ENCODE measurements at regions not wholly inside any gene's neighbourhood (a gene's known extent, or its start where the extent isn't known, plus 50 kb on each side); places are given as distances from the start of the nearest gene placed in this dataset.

- Histone ChIP-seq H4K8ac (ENCODE audit: low read length) (no peak overlapping the region), H3K36me3 (ENCODE audit: control insufficient read depth in 1 of 2, insufficient read depth in 2 of 2, low read depth in 1 of 2, low read length in 2 of 2) (no peaks in the 10 kb centered on the region), H3K4me2 (ENCODE audit: low read length, poor library complexity, severe bottlenecking) (no peak overlapping the region), H3K27me3 (ENCODE audit: control insufficient read depth in 1 of 2, insufficient read depth in 1 of 2, low read length in 2 of 2) (peaks cover 0 to 18% of the 10 kb centered on the region in 2 experiments), H3K79me1 (replicated peaks; ENCODE audit: low read length, poor library complexity, severe bottlenecking) (no peaks in the 10 kb centered on the region), H2AFZ (ENCODE audit: low read depth, low read length) (no peak overlapping the region), H3K4ac (ENCODE audit: low read depth in 1 of 2, low read length in 2 of 2) (no peak overlapping the region), H2BK15ac (ENCODE audit: low read depth, poor library complexity, severe bottlenecking) (no peak overlapping the region), H3K23ac (ENCODE audit: low read length in 2 of 2) (no peak overlapping the region), H2BK12ac (ENCODE audit: low read length in 2 of 2) (no peak overlapping the region), H3K18ac (ENCODE audit: low read depth in 1 of 2, low read length in 2 of 2) (no peak overlapping the region), H3K9ac (ENCODE audit: low read length) (no peak overlapping the region), H3K4me3 (ENCODE audit: insufficient read depth in 1 of 2, low read depth in 1 of 2, low read length in 2 of 2) (no peak overlapping the region), H3K9me3 (ENCODE audit: control insufficient read depth, low read length) (no peaks in the 10 kb centered on the region), H4K91ac (ENCODE audit: low read length) (no peak overlapping the region), H3K27ac (ENCODE audit: low read length, poor library complexity, severe bottlenecking) (no peak overlapping the region), H3K14ac (ENCODE audit: low read length in 2 of 2) (no peak overlapping the region), H2BK120ac (ENCODE audit: low read depth, low read length) (no peak overlapping the region), H3K4me1 (ENCODE audit: control insufficient read depth, insufficient read depth, low read depth, low read length) (no peaks in the 10 kb centered on the region), H2AK5ac (ENCODE audit: low read length, severe bottlenecking) (no peak overlapping the region), H2BK5ac (ENCODE audit: low read depth, low read length, poor library complexity, severe bottlenecking) (no peak overlapping the region)
- DNase-seq: no peak
- 87% methylated on average over 6 of the region's 6 CpGs for WGBS
These were observed 85.6 kb downstream of the OLFM1 start for GRCh38 chr9:135173066-135173465.

- no peak overlapping the region for H3K4me2 ChIP-seq (ENCODE audit: low read length, poor library complexity, severe bottlenecking)
- H3K9me3 ChIP-seq (ENCODE audit: control insufficient read depth, low read length): no peaks in the 10 kb centered on the region
- peaks cover 0 to 22% of the 10 kb centered on the region in 2 experiments for H3K27me3 ChIP-seq (ENCODE audit: control insufficient read depth in 1 of 2, insufficient read depth in 1 of 2, low read length in 2 of 2)
- no peak overlapping the region for H4K8ac ChIP-seq (ENCODE audit: low read length)
- no peak overlapping the region for H3K4ac ChIP-seq (ENCODE audit: low read depth in 1 of 2, low read length in 2 of 2)
- 71% methylated on average over 6 of the region's 6 CpGs for WGBS
- H3K4me1 ChIP-seq (ENCODE audit: control insufficient read depth, insufficient read depth, low read depth, low read length): no peaks in the 10 kb centered on the region
- no peak overlapping the region for H2BK5ac ChIP-seq (ENCODE audit: low read depth, low read length, poor library complexity, severe bottlenecking)
- H3K27ac ChIP-seq (ENCODE audit: low read length, poor library complexity, severe bottlenecking): no peak overlapping the region
- no peaks in the 10 kb centered on the region for H3K79me1 ChIP-seq (replicated peaks; ENCODE audit: low read length, poor library complexity, severe bottlenecking)
- no peak overlapping the region for H2BK15ac ChIP-seq (ENCODE audit: low read depth, poor library complexity, severe bottlenecking)
- H3K4me3 ChIP-seq (ENCODE audit: insufficient read depth in 1 of 2, low read depth in 1 of 2, low read length in 2 of 2): no peak overlapping the region
- no peak overlapping the region for H3K14ac ChIP-seq (ENCODE audit: low read length in 2 of 2)
- no peak overlapping the region for H3K23ac ChIP-seq (ENCODE audit: low read length in 2 of 2)
- no peak overlapping the region for H2BK120ac ChIP-seq (ENCODE audit: low read depth, low read length)
- H3K9ac ChIP-seq (ENCODE audit: low read length): no peak overlapping the region
- DNase-seq: no peak
- H2AK5ac ChIP-seq (ENCODE audit: low read length, severe bottlenecking): no peak overlapping the region
- H2BK12ac ChIP-seq (ENCODE audit: low read length in 2 of 2): no peak overlapping the region
- H3K18ac ChIP-seq (ENCODE audit: low read depth in 1 of 2, low read length in 2 of 2): no peak overlapping the region
- no peaks in the 10 kb centered on the region for H3K36me3 ChIP-seq (ENCODE audit: control insufficient read depth in 1 of 2, insufficient read depth in 2 of 2, low read depth in 1 of 2, low read length in 2 of 2)
- H2AFZ ChIP-seq (ENCODE audit: low read depth, low read length): no peak overlapping the region
- H4K91ac ChIP-seq (ENCODE audit: low read length): no peak overlapping the region
These were observed 86.8 kb downstream of the OLFM1 start for GRCh38 chr9:135174248-135174647.

GRCh38 chr9:135174981-135175380, 87.5 kb downstream of the OLFM1 start:
- Histone ChIP-seq H4K8ac (ENCODE audit: low read length) (no peak overlapping the region), H3K23ac (ENCODE audit: low read length in 2 of 2) (no peak overlapping the region), H4K91ac (ENCODE audit: low read length) (no peak overlapping the region), H3K9ac (ENCODE audit: low read length) (no peak overlapping the region), H3K4me3 (ENCODE audit: insufficient read depth in 1 of 2, low read depth in 1 of 2, low read length in 2 of 2) (no peak overlapping the region), H3K9me3 (ENCODE audit: control insufficient read depth, low read length) (no peaks in the 10 kb centered on the region), H3K79me1 (replicated peaks; ENCODE audit: low read length, poor library complexity, severe bottlenecking) (no peaks in the 10 kb centered on the region), H2AFZ (ENCODE audit: low read depth, low read length) (no peak overlapping the region), H2BK5ac (ENCODE audit: low read depth, low read length, poor library complexity, severe bottlenecking) (no peak overlapping the region), H3K27me3 (ENCODE audit: control insufficient read depth in 1 of 2, insufficient read depth in 1 of 2, low read length in 2 of 2) (peaks cover 0 to 20% of the 10 kb centered on the region in 2 experiments), H2BK12ac (ENCODE audit: low read length in 2 of 2) (no peak overlapping the region), H2BK120ac (ENCODE audit: low read depth, low read length) (no peak overlapping the region), H3K18ac (ENCODE audit: low read depth in 1 of 2, low read length in 2 of 2) (no peak overlapping the region), H2AK5ac (ENCODE audit: low read length, severe bottlenecking) (no peak overlapping the region), H3K27ac (ENCODE audit: low read length, poor library complexity, severe bottlenecking) (no peak overlapping the region), H3K4me2 (ENCODE audit: low read length, poor library complexity, severe bottlenecking) (no peak overlapping the region), H2BK15ac (ENCODE audit: low read depth, poor library complexity, severe bottlenecking) (no peak overlapping the region), H3K14ac (ENCODE audit: low read length in 2 of 2) (no peak overlapping the region), H3K4me1 (ENCODE audit: control insufficient read depth, insufficient read depth, low read depth, low read length) (no peaks in the 10 kb centered on the region), H3K36me3 (ENCODE audit: control insufficient read depth in 1 of 2, insufficient read depth in 2 of 2, low read depth in 1 of 2, low read length in 2 of 2) (no peaks in the 10 kb centered on the region), H3K4ac (ENCODE audit: low read depth in 1 of 2, low read length in 2 of 2) (no peak overlapping the region)
- no peak for DNase-seq
- WGBS: 82% methylated on average over 11 of the region's 11 CpGs

GRCh38 chr9:135176284-135176683, 88.8 kb downstream of the OLFM1 start:
- 83% methylated on average over 20 of the region's 20 CpGs for WGBS
- H4K91ac ChIP-seq (ENCODE audit: low read length): no peak overlapping the region
- no peak overlapping the region for H3K4me2 ChIP-seq (ENCODE audit: low read length, poor library complexity, severe bottlenecking)
- no peak overlapping the region for H3K4ac ChIP-seq (ENCODE audit: low read depth in 1 of 2, low read length in 2 of 2)
- no peaks in the 10 kb centered on the region for H3K36me3 ChIP-seq (ENCODE audit: control insufficient read depth in 1 of 2, insufficient read depth in 2 of 2, low read depth in 1 of 2, low read length in 2 of 2)
- no peak overlapping the region for H3K18ac ChIP-seq (ENCODE audit: low read depth in 1 of 2, low read length in 2 of 2)
- H2BK12ac ChIP-seq (ENCODE audit: low read length in 2 of 2): no peak overlapping the region
- DNase-seq: no peak
- no peak overlapping the region for H2AFZ ChIP-seq (ENCODE audit: low read depth, low read length)
- no peak overlapping the region for H3K23ac ChIP-seq (ENCODE audit: low read length in 2 of 2)
- no peak overlapping the region for H4K8ac ChIP-seq (ENCODE audit: low read length)
- no peak overlapping the region for H3K4me3 ChIP-seq (ENCODE audit: insufficient read depth in 1 of 2, low read depth in 1 of 2, low read length in 2 of 2)
- peaks cover 0 to 20% of the 10 kb centered on the region in 2 experiments for H3K27me3 ChIP-seq (ENCODE audit: control insufficient read depth in 1 of 2, insufficient read depth in 1 of 2, low read length in 2 of 2)
- no peak overlapping the region for H2BK120ac ChIP-seq (ENCODE audit: low read depth, low read length)
- no peak overlapping the region for H2AK5ac ChIP-seq (ENCODE audit: low read length, severe bottlenecking)
- H3K4me1 ChIP-seq (ENCODE audit: control insufficient read depth, insufficient read depth, low read depth, low read length): no peaks in the 10 kb centered on the region
- H2BK15ac ChIP-seq (ENCODE audit: low read depth, poor library complexity, severe bottlenecking): no peak overlapping the region
- H3K79me1 ChIP-seq (replicated peaks; ENCODE audit: low read length, poor library complexity, severe bottlenecking): no peaks in the 10 kb centered on the region
- no peak overlapping the region for H3K14ac ChIP-seq (ENCODE audit: low read length in 2 of 2)
- H3K9ac ChIP-seq (ENCODE audit: low read length): no peak overlapping the region
- H3K27ac ChIP-seq (ENCODE audit: low read length, poor library complexity, severe bottlenecking): no peak overlapping the region
- no peaks in the 10 kb centered on the region for H3K9me3 ChIP-seq (ENCODE audit: control insufficient read depth, low read length)
- no peak overlapping the region for H2BK5ac ChIP-seq (ENCODE audit: low read depth, low read length, poor library complexity, severe bottlenecking)

Measured in mesenchymal stem cell (in vitro differentiated cells and primary cell).